ENCODE measurements at regions not wholly inside any gene's neighbourhood (a gene's known extent, or its start where the extent isn't known, plus 50 kb on each side); places are given as distances from the start of the nearest gene placed in this dataset.

- Histone ChIP-seq H3K9ac (ENCODE audit: low read depth in 2 of 2, low read length in 2 of 2) (no peak overlapping the region), H3K4me1 (no peaks in the 10 kb centered on the region), H3K4me3 (no peak overlapping the region), H3K27me3 (no peaks in the 10 kb centered on the region), H3K27ac (no peak overlapping the region), H3K36me3 (no peaks in the 10 kb centered on the region), H3K9me3 (no peaks in the 10 kb centered on the region)
- TF ChIP-seq, protein P1, sequence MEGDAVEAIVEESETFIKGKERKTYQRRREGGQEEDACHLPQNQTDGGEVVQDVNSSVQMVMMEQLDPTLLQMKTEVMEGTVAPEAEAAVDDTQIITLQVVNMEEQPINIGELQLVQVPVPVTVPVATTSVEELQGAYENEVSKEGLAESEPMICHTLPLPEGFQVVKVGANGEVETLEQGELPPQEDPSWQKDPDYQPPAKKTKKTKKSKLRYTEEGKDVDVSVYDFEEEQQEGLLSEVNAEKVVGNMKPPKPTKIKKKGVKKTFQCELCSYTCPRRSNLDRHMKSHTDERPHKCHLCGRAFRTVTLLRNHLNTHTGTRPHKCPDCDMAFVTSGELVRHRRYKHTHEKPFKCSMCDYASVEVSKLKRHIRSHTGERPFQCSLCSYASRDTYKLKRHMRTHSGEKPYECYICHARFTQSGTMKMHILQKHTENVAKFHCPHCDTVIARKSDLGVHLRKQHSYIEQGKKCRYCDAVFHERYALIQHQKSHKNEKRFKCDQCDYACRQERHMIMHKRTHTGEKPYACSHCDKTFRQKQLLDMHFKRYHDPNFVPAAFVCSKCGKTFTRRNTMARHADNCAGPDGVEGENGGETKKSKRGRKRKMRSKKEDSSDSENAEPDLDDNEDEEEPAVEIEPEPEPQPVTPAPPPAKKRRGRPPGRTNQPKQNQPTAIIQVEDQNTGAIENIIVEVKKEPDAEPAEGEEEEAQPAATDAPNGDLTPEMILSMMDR (IDR thresholded peaks at IDR 0.05), result no peak
- intact Hi-C loops (cut with DNase I), result no loop called here
- no peak for DNase-seq
These were observed 90.1 kb upstream of the RPL34 start for GRCh38 chr4:108529984-108530905.

GRCh38 chr4:108529102-108529501 lies 91.3 kb upstream of the RPL34 start:
- no peaks in the 10 kb centered on the region for H3K9me3 ChIP-seq
- H3K36me3 ChIP-seq, result no peaks in the 10 kb centered on the region
- TF ChIP-seq, protein P1 (IDR thresholded peaks at IDR 0.05), result no peak
- no peak overlapping the region for H3K9ac ChIP-seq (ENCODE audit: low read depth in 2 of 2, low read length in 2 of 2)
- intact Hi-C loops (cut with DNase I), result no loop called here
- no peak for DNase-seq
- no peaks in the 10 kb centered on the region for H3K27me3 ChIP-seq
- H3K27ac ChIP-seq, result no peak overlapping the region
- no peak overlapping the region for H3K4me3 ChIP-seq
- H3K4me1 ChIP-seq, result no peaks in the 10 kb centered on the region

- Histone ChIP-seq H3K9ac (ENCODE audit: low read depth in 2 of 2, low read length in 2 of 2) (no peak overlapping the region), H3K36me3 (no peaks in the 10 kb centered on the region), H3K27ac (no peak overlapping the region), H3K4me1 (no peaks in the 10 kb centered on the region), H3K27me3 (no peaks in the 10 kb centered on the region), H3K9me3 (no peaks in the 10 kb centered on the region), H3K4me3 (no peak overlapping the region)
- intact Hi-C loops (cut with DNase I), result no loop called here
- TF ChIP-seq, protein P1 (IDR thresholded peaks at IDR 0.05), result no peak
- DNase-seq, result no peak
These were observed 92.7 kb upstream of the RPL34 start for GRCh38 chr4:108527723-108528122.

- H3K27ac ChIP-seq, result no peak overlapping the region
- H3K4me1 ChIP-seq, result no peaks in the 10 kb centered on the region
- H3K9me3 ChIP-seq, result no peaks in the 10 kb centered on the region
- DNase-seq, result no peak
- intact Hi-C loops (cut with DNase I), result no loop called here
- H3K36me3 ChIP-seq, result no peaks in the 10 kb centered on the region
- H3K9ac ChIP-seq (ENCODE audit: low read depth in 2 of 2, low read length in 2 of 2), result no peak overlapping the region
- TF ChIP-seq, protein P1 (IDR thresholded peaks at IDR 0.05), result no peak
- H3K27me3 ChIP-seq, result no peaks in the 10 kb centered on the region
- H3K4me3 ChIP-seq, result no peak overlapping the region
These were observed 99.6 kb upstream of the RPL34 start for GRCh38 chr4:108520807-108521206.

DNA sequence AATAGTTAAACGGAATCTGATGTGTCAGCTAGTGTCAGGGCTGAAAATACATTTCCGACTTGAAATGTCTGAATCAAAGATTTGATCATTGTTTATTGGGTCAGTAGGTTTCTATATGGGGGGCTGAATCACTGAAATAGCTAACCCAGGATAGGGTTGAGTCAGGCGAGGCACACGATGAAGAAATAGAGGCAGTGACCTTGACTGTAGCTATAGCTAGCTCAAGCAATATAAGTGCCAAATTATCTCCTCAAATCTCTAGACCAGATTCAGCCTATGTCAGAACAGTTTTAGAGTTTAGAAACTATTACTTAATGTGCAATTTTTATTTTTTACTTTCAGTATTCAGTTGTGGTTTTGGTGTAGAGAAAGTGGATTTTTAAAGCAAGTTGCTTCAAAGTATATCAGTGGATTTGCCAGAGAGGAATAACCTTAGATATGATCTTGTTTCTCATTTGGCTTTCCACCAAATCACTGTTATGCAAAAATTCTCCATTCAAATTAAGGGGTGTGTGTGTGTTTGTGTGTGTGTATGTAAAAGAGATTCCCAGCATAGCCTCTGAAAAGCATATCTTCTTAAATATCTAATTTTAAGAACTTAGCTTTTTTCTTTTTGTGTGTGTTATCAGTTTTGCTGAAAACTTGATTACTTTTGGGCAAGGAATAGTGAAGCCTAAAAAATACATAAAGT lies 100.3 kb upstream of the RPL34 start:
- TF ChIP-seq, protein P1 (IDR thresholded peaks at IDR 0.05), result no peak

More for the DNA sequence above, 100.3 kb upstream of the RPL34 start:
- Histone ChIP-seq H3K36me3 (no peaks in the 10 kb centered on the region), H3K4me3 (no peak overlapping the region), H3K27ac (no peak overlapping the region), H3K4me1 (no peaks in the 10 kb centered on the region), H3K9ac (ENCODE audit: low read depth in 2 of 2, low read length in 2 of 2) (no peak overlapping the region), H3K27me3 (no peaks in the 10 kb centered on the region), H3K9me3 (no peaks in the 10 kb centered on the region)
- intact Hi-C loops (cut with DNase I), result no loop called here
- DNase-seq, result no peak

Measured in colonic mucosa (tissue), 4 donors.